Hypothalamus (tissue), 51 donors: ENCODE measurements at regions not wholly inside any gene's neighbourhood (a gene's known extent, or its start where the extent isn't known, plus 50 kb on each side); places are given as distances from the start of the nearest gene placed in this dataset.

Source experiments
- DNase-seq, 51 donors: peaks; one replicate each; lab custom pipeline; 2025; lab: John Stamatoyannopoulos, UW

GRCh38 chrX:124981420-124981819 is 338.3 kb upstream of the TEX13C start:
- DNase-seq: no peak

GRCh38 chrX:124984140-124984813 is 335.4 kb upstream of the TEX13C start:
- DNase-seq: no peak

DNA sequence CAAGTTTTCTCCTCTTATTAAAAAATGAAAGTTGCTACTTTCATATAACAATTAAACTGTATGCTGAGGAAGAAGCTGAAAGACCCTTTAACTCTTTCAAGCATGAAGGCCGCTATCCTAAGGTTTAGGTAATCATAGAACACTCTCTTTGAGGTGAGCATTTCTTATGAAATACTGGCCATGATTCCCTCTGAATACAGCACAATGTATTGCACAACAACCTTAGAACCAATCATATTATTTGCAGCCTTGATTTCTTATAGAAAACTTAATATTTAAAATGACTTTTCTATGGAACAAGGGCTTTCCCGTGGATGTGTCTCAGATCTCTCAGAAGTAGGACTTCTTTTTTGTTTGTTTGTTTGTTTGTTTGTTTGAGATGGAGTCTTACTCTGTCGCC is 333.4 kb upstream of the TEX13C start:
- no peak for DNase-seq

- no peak for DNase-seq
Measured at GRCh38 chrX:124993735-124994134, 325.9 kb upstream of the TEX13C start.

DNA sequence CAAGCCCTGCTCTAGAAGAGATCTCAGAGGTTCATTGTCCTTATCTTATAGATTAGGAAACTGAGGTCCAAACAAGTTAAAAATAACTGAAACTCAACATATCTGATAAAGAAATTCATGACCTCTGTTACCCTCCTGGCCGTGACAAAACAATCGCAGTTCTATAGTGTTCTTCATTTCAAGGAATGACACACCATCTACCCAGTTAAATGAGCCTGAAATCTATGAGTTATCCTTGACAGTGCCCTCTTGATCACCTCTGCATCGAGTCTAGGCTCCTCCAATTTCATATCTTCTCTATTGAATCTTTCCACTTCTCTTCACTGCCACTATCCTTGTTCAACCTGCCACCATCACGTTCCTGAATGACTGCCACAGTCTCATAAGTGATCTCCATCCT is 325.3 kb upstream of the TEX13C start:
- no peak for DNase-seq

- no peak for DNase-seq
Measured at GRCh38 chrX:125003746-125004446, 315.8 kb upstream of the TEX13C start.

DNA sequence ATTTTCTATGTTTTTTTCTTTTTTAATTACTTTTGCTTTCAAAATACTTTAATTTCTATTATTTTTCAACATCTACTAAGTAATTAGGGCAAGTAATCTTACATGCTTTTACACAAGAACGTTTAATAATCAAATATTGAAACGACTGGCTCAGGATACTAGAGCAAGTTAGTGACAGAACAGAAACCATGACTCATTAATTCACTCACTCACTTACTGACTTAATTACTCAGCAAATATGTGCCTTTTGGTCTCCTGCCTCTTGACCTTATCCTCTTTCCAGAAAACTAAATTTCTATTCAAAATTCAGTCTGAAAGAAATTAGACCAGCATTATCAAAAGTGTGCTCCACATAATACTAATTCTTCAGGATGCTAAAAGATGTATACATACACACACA is 314.9 kb upstream of the TEX13C start:
- no peak for DNase-seq

DNA sequence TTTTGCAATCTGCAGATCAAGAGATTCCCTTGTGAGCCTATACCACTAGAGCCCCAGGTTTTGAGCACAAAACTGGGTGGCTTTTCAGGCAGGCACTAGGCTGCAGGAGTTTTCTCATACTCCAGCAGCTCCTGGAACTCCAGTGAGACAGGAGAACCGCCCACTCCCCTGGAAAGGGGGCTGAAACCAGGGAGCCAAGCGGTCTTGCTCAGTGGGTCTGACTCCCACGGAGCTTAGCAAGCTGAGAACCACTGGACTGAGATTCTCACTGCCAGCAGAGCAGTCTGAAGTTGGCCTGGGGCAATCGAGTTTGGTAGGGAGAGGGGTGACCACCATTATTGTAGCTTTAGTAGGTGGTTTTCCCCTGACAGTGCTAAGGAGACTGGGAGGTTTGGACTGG is 313.8 kb upstream of the TEX13C start:
- DNase-seq: no peak

DNA sequence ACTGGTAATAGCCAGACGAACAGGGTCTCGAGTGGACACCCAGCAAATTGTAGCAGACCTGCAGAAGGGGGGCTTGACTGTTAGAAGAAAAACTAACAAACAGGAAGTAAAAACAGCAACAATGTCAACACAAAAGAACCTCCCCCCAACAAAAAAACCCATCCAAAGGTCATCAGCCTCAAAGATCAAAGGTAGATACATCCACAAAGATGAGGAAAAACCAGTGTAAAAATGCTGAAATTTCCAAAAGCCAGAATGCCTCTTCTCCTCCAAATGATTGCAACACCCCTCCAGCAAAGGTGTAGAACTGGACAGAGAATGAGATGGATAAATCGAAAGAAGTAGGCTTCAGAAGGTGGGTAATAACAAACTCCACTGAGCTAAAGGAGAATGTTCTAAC is 313.0 kb upstream of the TEX13C start:
- no peak for DNase-seq

- DNase-seq: no peak
Measured at GRCh38 chrX:125012585-125012984, 307.1 kb upstream of the TEX13C start.

- no peak for DNase-seq
Measured at GRCh38 chrX:125029131-125029530, 290.5 kb upstream of the TEX13C start.
